ENCODE measurements at regions not wholly inside any gene's neighbourhood (a gene's known extent, or its start where the extent isn't known, plus 50 kb on each side); places are given as distances from the start of the nearest gene placed in this dataset.

GRCh38 chr17:14446825-14447224 lies 145.9 kb downstream of the HS3ST3B1 start (continued):
- TF ChIP-seq CHD7 (IDR thresholded peaks at IDR 0.05; ENCODE audit: low read depth, low read length) (no peak), DDX20 (tag; IDR thresholded peaks at IDR 0.05; ENCODE audit: low read depth) (no peak), CREB1 (IDR thresholded peaks at IDR 0.05) (no peak), CREB1 (CRISPR knock-in tag; IDR thresholded peaks at IDR 0.05) (no peak), FOSL1 (tag; conservative IDR thresholded peaks at IDR 0.05) (no peak), MYBL2 (IDR thresholded peaks at IDR 0.05; ENCODE audit: low read depth) (no peak), MYBL2 (CRISPR knock-in tag; IDR thresholded peaks at IDR 0.05; ENCODE audit: borderline replicate concordance) (no peak)
